Activated gamma-delta T cell treated with Interleukin-2 at 50 U/mL for 16 hours (primary cell): ENCODE measurements at regions not wholly inside any gene's neighbourhood (a gene's known extent, or its start where the extent isn't known, plus 50 kb on each side); places are given as distances from the start of the nearest gene placed in this dataset.
"Not testable (repeated sequence)": the region's sequence is repeated elsewhere in the genome, so short reads cannot be mapped to it uniquely, and the experiment has no call there.

Experiments used
- DNase-seq: peaks from one replicate; pipeline ENCODE4 v3.0.0-alpha.2; 2020

GRCh38 chr9:106783121-106783520 lies 79.8 kb upstream of the ZNF462 start:
- no peak for DNase-seq

- DNase-seq, result no peak
Observed at GRCh38 chr9:106784076-106784475, 78.9 kb upstream of the ZNF462 start.

GRCh38 chr9:106785200-106785599 lies 77.8 kb upstream of the ZNF462 start:
- DNase-seq, result no peak

GRCh38 chr9:106788021-106788420 lies 74.9 kb upstream of the ZNF462 start:
- not testable (repeated sequence) for DNase-seq

- no peak for DNase-seq
Observed at GRCh38 chr9:106795031-106795430, 67.9 kb upstream of the ZNF462 start.

GRCh38 chr9:106796771-106797170 lies 66.2 kb upstream of the ZNF462 start:
- no peak for DNase-seq

- no peak for DNase-seq
Observed at GRCh38 chr9:106797299-106797698, 65.7 kb upstream of the ZNF462 start.

- DNase-seq, result no peak
Observed at GRCh38 chr9:106798016-106798799, 64.8 kb upstream of the ZNF462 start.

GRCh38 chr9:106799152-106799551 lies 63.8 kb upstream of the ZNF462 start:
- no peak for DNase-seq

- no peak for DNase-seq
Observed at GRCh38 chr9:106800701-106801270, 62.2 kb upstream of the ZNF462 start.

GRCh38 chr9:106801816-106802215 lies 61.1 kb upstream of the ZNF462 start:
- DNase-seq, result no peak
